ENCODE measurements at regions not wholly inside any gene's neighbourhood (a gene's known extent, or its start where the extent isn't known, plus 50 kb on each side); places are given as distances from the start of the nearest gene placed in this dataset.

GRCh38 chr10:10791869-10792268 lies 225.8 kb upstream of the CELF2 start:
- TF ChIP-seq NFIC (IDR thresholded peaks at IDR 0.05), result no peak
- no peak for TF ChIP-seq CEBPB (IDR thresholded peaks at IDR 0.05)
- TF ChIP-seq MAX (IDR thresholded peaks at IDR 0.05), result no peak
- no peak for TF ChIP-seq RAD21 (IDR thresholded peaks at IDR 0.05; ENCODE audit: low read depth)
- no peak for TF ChIP-seq CREB1 (IDR thresholded peaks at IDR 0.05; ENCODE audit: low read depth)
- TF ChIP-seq TCF12 (IDR thresholded peaks at IDR 0.05; ENCODE audit: low read depth), result no peak
- no peak for TF ChIP-seq USF1 (IDR thresholded peaks at IDR 0.05)
- TF ChIP-seq YY1 (IDR thresholded peaks at IDR 0.05; ENCODE audit: low read depth), result no peak
- TF ChIP-seq EP300 (IDR thresholded peaks at IDR 0.05; ENCODE audit: borderline replicate concordance), result no peak
- TF ChIP-seq TAF1 (IDR thresholded peaks at IDR 0.05; ENCODE audit: low read depth), result no peak
- no peak for TF ChIP-seq TEAD4 (IDR thresholded peaks at IDR 0.05)
- no peak for TF ChIP-seq FOXM1 (IDR thresholded peaks at IDR 0.05; ENCODE audit: borderline replicate concordance, low read depth)
- no peak for TF ChIP-seq EGR1 (IDR thresholded peaks at IDR 0.05)
- no peak for TF ChIP-seq REST (IDR thresholded peaks at IDR 0.05; ENCODE audit: low read depth)
- TF ChIP-seq ZBTB7A (IDR thresholded peaks at IDR 0.05; ENCODE audit: low read depth), result no peak

- TF ChIP-seq FOXM1 (IDR thresholded peaks at IDR 0.05; ENCODE audit: borderline replicate concordance, low read depth) (no peak), ZBTB7A (IDR thresholded peaks at IDR 0.05; ENCODE audit: low read depth) (no peak), USF1 (IDR thresholded peaks at IDR 0.05) (no peak), RAD21 (IDR thresholded peaks at IDR 0.05; ENCODE audit: low read depth) (no peak)
These were observed 225.0 kb upstream of the CELF2 start for GRCh38 chr10:10792681-10793080.

- TF ChIP-seq REST (IDR thresholded peaks at IDR 0.05; ENCODE audit: low read depth), result no peak
- no peak for TF ChIP-seq NFIC (IDR thresholded peaks at IDR 0.05)
- TF ChIP-seq TAF1 (IDR thresholded peaks at IDR 0.05; ENCODE audit: low read depth), result no peak
- no peak for TF ChIP-seq EP300 (IDR thresholded peaks at IDR 0.05; ENCODE audit: borderline replicate concordance)
- TF ChIP-seq TCF12 (IDR thresholded peaks at IDR 0.05; ENCODE audit: low read depth), result no peak
- no peak for TF ChIP-seq YY1 (IDR thresholded peaks at IDR 0.05; ENCODE audit: low read depth)
- no peak for TF ChIP-seq TEAD4 (IDR thresholded peaks at IDR 0.05)
- TF ChIP-seq FOXM1 (IDR thresholded peaks at IDR 0.05; ENCODE audit: borderline replicate concordance, low read depth), result no peak
- TF ChIP-seq RAD21 (IDR thresholded peaks at IDR 0.05; ENCODE audit: low read depth), result no peak
- no peak for TF ChIP-seq EGR1 (IDR thresholded peaks at IDR 0.05)
- no peak for TF ChIP-seq MAX (IDR thresholded peaks at IDR 0.05)
- no peak for TF ChIP-seq USF1 (IDR thresholded peaks at IDR 0.05)
- no peak for TF ChIP-seq CREB1 (IDR thresholded peaks at IDR 0.05; ENCODE audit: low read depth)
- no peak for TF ChIP-seq CEBPB (IDR thresholded peaks at IDR 0.05)
- TF ChIP-seq ZBTB7A (IDR thresholded peaks at IDR 0.05; ENCODE audit: low read depth), result no peak
These were observed 223.6 kb upstream of the CELF2 start for GRCh38 chr10:10794046-10794445.

- TF ChIP-seq USF1 (IDR thresholded peaks at IDR 0.05) (no peak), MAX (IDR thresholded peaks at IDR 0.05) (no peak), TEAD4 (IDR thresholded peaks at IDR 0.05) (no peak), NFIC (IDR thresholded peaks at IDR 0.05) (no peak)
These were observed 222.9 kb upstream of the CELF2 start for GRCh38 chr10:10794791-10795191.

GRCh38 chr10:10796061-10796773 lies 221.5 kb upstream of the CELF2 start:
- TF ChIP-seq EP300 (IDR thresholded peaks at IDR 0.05; ENCODE audit: borderline replicate concordance), result no peak
- TF ChIP-seq MAX (IDR thresholded peaks at IDR 0.05), result no peak
- no peak for TF ChIP-seq EGR1 (IDR thresholded peaks at IDR 0.05)
- TF ChIP-seq CREB1 (IDR thresholded peaks at IDR 0.05; ENCODE audit: low read depth), result no peak
- no peak for TF ChIP-seq RAD21 (IDR thresholded peaks at IDR 0.05; ENCODE audit: low read depth)
- TF ChIP-seq TEAD4 (IDR thresholded peaks at IDR 0.05), result no peak
- no peak for TF ChIP-seq NFIC (IDR thresholded peaks at IDR 0.05)
- no peak for TF ChIP-seq ZBTB7A (IDR thresholded peaks at IDR 0.05; ENCODE audit: low read depth)
- no peak for TF ChIP-seq CEBPB (IDR thresholded peaks at IDR 0.05)
- TF ChIP-seq USF1 (IDR thresholded peaks at IDR 0.05), result no peak
- no peak for TF ChIP-seq YY1 (IDR thresholded peaks at IDR 0.05; ENCODE audit: low read depth)
- TF ChIP-seq FOXM1 (IDR thresholded peaks at IDR 0.05; ENCODE audit: borderline replicate concordance, low read depth), result no peak
- TF ChIP-seq REST (IDR thresholded peaks at IDR 0.05; ENCODE audit: low read depth), result no peak
- no peak for TF ChIP-seq TCF12 (IDR thresholded peaks at IDR 0.05; ENCODE audit: low read depth)
- no peak for TF ChIP-seq TAF1 (IDR thresholded peaks at IDR 0.05; ENCODE audit: low read depth)
